Right ventricle myocardium inferior (tissue), 1 donor: ENCODE measurements at regions not wholly inside any gene's neighbourhood (a gene's known extent, or its start where the extent isn't known, plus 50 kb on each side); places are given as distances from the start of the nearest gene placed in this dataset.
A peak's percentile ranks its signal among the peaks of the same experiment; 100 is the strongest.
"Not testable (repeated sequence)": the region's sequence is repeated elsewhere in the genome, so short reads cannot be mapped to it uniquely, and the experiment has no call there.

Experiments
- ATAC-seq: fragments of 200-7000 bp; cut with Tn5 transposase; one replicate; pipeline ENCODE4 v1.9.1; 2020; ENCODE audit warnings: mild to moderate bottlenecking, moderate library complexity
- DNase-seq: peaks from one replicate; pipeline ENCODE4 v3.0.0; 2021; ENCODE audit errors: missing footprints
- intact Hi-C: fragments of 100-400 bp; cut with DNase I; formaldehyde crosslinking; loops from one replicate; pipeline ENCODE4 v1.11.0; 2022
- donor health status: DM: no; HTN: yes; CAD: no; lungs with severe emphysema.

DNA sequence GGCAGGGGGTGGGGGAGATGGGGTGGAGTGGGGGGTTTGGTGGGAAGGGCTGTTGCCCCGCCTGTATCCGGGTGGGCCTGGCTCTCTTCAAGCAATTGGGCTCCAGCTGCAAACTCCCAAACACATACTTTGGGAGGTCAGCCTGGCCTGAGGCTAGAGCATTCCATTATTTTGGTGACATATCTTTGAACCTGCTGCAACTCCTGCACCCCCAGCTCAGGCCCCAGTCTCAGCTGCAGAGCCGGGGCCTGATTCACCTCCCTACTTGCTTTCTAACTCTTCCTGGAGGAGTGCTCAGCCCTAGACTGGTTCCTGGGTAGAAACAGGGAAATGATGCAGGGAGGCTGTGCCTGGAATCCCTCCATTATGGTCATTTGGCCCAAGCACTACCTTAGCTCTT, 140.8 kb upstream of the PRR23C start:
- no peak for DNase-seq

DNA sequence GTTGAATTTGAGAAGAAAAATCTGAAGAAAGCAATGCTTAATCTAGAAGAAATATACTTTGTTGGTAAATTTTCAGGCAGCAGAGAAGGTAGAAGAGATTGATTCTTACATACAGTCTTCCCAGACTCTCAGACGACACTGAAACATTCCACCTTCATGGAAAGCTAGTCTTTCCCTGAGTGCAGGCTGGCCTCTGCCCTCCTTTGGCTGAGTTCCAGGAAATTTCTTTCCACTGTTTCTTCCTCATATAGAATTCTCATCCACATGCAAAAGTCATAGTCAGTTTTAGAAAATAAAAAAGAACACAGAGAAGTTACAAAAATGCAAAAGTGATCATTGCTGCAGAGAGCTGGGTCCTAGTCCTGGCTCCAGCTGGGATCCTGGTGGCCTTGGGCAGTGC, 142.5 kb upstream of the PRR23C start:
- intact Hi-C loops, result no loop called here
- ATAC-seq (no peak), DNase-seq (no peak)

More for the DNA sequence above, 140.8 kb upstream of the PRR23C start:
- ATAC-seq, result no peak
- intact Hi-C loops, result no loop called here

DNA sequence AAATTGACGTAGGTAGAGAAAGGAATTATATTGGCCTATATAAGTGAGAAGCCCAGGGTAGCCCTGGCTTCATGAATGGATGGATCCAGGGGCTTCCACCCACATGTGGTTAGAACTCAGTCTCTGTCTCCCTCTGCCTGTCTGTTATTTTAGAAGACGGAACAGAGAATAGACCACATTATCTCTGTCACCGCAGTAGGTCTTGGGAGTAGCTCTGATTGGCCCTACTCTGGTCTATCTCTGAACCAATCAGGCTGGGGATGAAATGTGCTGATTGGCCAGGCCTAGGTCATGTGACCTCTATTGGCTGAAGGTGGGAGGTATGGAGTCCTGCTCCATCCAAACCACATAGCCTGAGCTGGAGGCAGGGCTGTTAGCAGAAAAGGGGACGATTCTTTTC, 143.0 kb upstream of the PRR23C start:
- DNase-seq, result no peak
- intact Hi-C loops, result no loop called here

DNA sequence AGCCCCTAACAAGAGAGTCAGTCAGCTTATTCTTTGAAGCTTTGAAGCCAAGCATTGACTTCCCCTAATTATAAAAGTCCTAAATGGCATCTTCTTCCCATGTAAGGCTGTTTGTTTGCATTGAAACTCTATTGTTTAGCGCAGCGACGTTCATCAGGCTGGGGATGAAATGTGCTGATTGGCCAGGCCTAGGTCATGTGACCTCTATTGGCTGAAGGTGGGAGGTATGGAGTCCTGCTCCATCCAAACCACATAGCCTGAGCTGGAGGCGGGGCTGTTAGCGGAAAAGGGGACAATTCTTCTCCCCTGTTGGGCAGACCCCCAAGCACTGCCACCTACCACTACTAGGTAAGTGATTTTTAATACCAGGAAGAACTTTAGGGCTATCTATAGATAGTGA, 145.3 kb upstream of the PRR23C start:
- no peak for DNase-seq
- no peak for ATAC-seq
- intact Hi-C loops, result no loop called here

More for the DNA sequence above, 143.0 kb upstream of the PRR23C start:
- no peak for ATAC-seq

DNA sequence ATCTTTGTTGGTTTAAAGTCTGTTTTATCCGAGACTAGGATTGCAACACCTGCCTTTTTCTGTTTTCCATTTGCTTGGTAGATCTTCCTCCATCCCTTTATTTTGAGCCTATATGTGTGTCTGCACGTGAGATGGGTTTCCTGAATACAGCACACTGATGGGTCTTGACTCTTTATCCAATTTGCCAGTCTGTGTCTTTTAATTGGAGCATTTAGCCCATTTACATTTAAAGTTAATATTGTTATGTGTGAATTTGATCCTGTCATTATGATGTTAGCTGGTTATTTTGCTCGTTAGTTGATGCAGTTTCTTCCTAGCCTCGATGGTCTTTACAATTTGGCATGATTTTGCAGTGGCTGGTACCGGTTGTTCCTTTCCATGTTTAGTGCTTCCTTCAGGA, 149.4 kb upstream of the MRPS22 start:
- intact Hi-C loops, DNase-seq, ATAC-seq: not testable (repeated sequence)

DNA sequence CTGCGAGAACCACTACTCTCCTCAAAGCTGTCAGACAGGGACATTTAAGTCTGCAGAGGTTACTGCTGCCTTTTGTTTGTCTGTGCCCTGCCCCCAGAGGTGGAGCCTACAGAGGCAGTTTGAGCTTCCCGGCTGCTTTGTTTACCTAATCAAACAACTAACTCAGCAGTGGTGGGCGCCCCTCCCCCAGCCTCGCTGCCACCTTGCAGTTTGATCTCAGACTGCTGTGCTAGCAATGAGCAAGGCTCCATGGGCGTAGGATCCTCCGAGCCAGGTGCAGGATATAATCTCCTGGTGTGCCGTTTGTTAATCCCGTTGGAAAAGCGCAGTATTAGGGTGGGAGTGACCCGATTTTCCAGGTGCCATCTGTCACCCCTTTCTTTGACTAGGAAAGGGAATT, 147.7 kb upstream of the MRPS22 start:
- DNase-seq, ATAC-seq, intact Hi-C loops: not testable (repeated sequence)

DNA sequence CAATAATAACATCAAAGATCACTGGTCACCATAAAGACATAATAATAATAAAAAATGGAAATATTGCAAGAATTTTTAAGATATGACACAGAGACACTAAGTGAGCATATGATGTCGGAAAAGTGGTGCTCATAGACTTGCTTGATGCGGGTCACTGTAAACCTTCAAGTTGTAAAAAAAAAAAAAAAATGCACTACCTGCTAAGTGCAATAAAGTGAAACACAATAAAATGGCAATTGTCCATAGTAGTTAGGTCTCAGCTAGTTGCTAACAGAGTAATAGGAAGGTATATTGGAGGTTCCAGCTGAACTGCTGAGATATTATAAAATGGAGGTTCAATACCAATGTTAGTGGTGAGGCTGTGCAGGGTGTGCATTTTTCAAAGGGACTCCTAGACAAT, 146.6 kb upstream of the MRPS22 start:
- DNase-seq (no peak), ATAC-seq (no peak)
- intact Hi-C loops, result no loop called here

DNA sequence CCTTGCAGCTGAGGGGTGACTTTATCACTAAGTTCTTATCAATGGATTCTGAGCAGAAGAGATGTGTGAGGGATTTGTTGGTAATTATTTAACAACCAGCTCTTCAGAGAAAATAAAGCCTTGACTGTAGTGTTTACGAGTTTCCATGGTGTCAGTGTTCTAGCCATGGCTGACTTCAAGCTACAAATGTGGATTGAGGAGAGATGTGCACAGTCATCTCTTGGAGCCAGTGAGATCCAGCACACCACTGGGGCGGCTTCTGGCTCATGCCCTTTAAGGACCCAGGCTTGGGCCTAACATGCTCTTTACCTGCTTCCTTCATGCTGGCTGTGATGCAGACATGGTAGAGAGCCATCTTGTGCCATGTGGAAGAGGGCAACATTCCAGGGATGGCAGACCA, 145.6 kb upstream of the MRPS22 start:
- no peak for DNase-seq
- intact Hi-C loops, result no loop called here
- ATAC-seq, result no peak

DNA sequence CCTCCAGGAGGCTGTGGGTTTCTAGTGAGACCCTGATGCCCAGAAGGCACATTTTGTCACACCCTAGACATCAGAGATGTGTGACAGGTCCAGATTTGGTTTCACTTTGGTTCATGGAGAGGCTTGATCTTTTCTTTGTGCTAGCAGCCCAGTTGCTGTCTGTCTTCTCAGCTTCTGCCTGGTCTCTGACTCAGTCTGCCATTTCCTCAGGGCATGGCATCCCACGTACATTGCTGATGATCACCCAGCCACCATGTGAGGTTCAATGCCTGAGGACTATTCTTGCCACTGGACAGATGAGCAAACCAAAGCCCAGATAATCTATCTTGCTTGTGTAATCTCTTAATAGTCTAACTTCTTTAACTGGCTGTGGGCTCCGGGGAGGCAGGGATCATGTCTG, 144.9 kb upstream of the MRPS22 start:
- no peak for ATAC-seq
- intact Hi-C loops, result no loop called here
- no peak for DNase-seq

DNA sequence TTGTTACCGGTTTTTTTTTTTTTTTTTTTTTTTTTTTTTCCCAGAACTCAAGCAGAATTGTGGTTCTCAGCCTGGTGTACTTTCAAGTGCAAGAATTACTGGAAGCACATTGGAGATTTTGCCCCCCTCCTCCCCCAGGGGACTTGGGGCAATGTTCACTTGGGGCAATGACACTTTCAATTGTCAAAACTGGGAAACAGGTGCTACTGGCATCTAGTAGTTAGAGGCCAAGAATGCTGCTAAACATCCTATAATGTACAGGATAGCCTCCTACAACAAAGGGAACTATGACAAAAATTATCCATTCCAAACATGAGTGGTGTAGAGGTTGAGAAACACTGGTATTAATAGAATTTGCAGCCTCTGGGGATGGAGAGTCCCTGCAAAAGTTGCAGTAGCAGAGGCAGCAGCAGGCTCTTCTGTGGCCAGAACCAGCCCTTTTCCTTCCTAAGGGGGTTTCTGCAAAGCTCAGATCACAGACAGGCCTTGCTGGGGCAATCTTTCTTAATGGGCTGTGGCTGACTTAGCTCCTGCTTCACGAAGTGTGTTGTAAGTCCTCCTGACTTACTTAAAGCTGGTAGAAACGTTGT, 144.3 kb upstream of the MRPS22 start:
- no peak for DNase-seq
- intact Hi-C loops, result no loop called here
- ATAC-seq, result no peak

DNA sequence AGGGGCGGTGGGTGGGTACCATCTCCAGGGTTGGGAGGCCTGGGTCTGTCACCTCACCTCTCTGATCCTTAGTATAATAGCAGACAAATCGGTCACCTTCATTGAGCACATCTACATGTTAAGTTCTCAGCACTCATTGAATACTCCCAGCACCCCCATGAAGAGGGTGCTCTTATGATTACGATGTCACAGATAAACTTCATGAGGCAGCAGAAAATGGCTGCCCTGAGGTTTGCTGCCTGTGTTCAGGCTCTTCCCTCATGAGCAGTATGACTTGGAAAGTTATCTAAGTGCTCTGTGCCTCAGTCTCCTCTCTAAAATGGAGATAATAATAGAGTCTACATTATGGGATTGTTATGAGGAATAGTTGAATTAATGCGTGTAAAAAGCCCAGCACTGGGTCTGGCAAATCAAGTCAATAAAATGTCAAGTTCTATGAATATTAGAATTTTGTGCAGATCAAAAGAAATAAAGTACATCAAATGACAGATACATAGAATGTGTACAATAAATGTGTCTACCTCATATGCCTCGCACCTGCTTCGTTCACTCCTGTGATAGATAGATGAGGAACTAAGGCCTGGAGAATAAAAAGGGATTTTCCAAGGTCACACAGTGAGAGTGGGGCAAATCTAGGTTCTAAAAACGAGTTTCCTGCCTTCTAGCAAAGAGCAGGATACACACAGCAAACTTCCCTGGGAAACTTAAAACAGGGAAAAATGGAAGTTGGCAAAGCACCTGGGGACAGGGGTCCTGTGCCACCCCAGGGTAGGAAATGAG, 142.2 kb upstream of the MRPS22 start:
- DNase-seq (no peak), ATAC-seq (no peak)
- intact Hi-C loops, result no loop called here

DNA sequence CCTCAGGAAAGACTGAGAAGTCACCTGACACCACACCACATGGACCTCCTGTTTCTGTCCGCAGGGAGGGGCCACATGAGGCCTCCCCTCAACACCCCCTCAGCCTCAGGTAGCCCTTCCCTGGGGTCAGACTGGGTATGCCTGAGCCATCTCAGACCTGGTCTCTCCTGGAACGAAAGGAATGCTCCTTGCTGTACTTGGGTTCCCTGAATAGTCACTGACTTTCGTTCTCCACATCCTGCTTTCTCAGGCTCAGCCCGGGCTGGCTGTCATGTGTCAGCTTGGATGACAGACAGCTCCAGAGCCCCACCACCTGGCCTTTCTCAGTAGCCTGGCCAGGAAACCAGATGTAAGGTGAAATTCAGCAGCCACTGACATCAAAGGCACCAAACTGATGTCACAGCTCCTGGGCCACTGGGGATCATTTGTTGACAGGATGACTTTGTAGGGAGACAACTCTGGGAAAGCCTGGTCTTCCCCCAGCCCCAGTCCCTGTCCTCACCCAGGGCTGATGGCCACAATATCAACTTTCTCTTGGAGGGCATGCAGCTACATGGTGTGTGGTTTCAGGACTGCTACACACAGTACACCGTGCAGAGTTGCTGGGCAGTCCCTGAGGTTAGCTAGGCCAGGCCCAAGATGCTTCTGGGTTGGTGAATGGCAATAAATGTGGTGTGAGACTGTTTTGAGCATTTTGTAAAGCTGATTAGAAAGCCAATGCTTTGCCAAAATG, 141.4 kb upstream of the MRPS22 start:
- intact Hi-C loops, result no loop called here
- DNase-seq (no peak), ATAC-seq (peak; percentile 23)

DNA sequence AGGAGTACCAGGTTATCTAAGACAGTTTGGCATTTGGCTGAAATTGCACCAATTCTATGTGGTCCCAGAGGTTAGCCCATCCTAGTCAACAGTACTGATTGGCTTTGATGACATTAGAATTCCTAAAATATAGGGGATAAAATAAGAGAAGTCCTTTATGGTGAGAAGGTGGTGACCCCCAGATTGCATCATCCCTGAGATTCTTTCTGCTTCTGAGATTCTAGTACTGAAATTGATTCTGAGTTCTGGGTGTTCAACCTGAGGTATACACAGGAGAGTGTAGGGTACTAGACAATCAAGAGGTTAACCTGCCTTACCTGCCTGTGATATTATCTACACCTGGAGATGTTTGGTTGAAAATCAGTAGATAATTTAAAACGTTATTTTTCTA, 140.9 kb upstream of the MRPS22 start:
- no peak for ATAC-seq
- no peak for DNase-seq
- intact Hi-C loops, result no loop called here

DNA sequence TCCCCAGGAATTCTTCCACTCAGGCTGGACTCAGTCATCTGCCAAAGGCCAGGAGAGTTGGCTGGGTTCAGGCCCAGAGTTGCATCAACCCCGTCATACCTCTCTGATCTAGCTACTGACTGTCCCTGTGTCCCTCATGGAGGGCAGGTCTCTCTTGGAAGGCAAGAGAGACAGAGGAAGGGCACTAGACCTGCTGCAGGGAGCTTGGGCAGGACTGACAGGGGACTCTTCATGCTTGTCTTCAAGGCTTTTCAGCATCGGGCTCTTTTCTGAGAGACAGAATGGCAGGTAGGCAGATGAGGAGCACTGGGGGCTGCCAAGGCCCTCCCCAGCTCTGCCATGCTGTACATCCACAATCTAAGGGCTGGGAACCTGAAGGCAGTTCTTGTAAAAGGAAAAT, 140.1 kb upstream of the MRPS22 start:
- ATAC-seq (no peak), DNase-seq (no peak)
- intact Hi-C loops, result no loop called here

DNA sequence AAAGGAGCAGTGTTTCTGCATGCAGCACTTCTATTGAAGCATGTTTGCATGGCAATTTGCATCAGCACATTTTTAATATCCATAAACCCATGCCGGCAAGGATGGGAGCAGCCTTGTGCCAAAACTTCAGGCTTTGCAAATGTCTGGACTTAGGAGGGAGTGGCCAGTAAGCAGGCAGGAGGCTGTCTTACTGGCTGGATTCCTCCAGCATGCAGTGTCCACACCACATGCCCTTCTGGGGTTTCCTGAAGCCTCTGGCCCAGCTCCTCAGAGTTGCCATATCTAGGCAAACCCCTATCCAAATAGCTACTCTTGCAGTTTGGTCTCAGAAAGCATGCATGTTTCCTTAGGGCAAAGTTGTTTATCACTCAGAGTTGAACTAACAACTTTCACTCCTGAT, 139.1 kb upstream of the MRPS22 start:
- intact Hi-C loops, result no loop called here
- no peak for DNase-seq
- no peak for ATAC-seq

DNA sequence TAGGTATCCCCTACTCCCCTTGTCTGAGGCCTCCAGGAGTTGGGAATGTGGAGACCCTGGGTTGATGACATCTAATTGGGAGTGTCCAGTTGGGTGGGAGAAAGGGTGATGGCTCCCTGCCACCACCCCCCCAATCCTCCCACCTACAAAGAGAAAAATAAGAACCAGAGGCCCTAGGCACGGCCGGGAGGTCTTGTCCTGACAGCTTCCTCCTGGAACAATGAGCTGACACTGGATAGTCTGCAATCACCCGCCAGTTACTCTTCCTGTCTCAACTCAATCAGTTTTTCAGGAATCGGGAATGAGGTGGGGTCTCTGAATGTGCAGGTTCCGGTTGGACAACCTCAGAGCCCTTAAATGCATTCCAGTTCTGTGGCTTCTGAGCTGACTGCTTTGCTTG, 129.9 kb upstream of the MRPS22 start:
- no peak for ATAC-seq
- intact Hi-C loops, result no loop called here
- DNase-seq, result no peak

DNA sequence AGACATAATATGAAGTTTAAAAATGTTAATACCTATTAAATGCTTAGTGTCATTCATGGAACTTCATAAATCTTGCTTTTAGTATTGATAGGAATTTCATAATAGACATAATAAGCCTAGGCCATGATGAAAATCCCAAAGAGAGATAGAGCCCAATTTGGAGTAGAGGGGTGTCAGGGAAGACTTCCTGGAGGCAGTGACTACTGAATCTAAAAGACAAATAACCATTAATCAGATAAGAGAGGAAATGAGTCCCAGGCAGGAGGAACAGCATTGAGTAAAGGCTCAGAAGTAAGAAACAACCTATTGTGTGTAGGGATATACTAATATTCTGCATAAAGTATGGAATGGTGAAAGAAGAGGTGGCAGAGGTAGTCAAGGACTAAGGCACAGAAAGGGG, 126.9 kb upstream of the MRPS22 start:
- ATAC-seq (no peak), DNase-seq (no peak)
- intact Hi-C loops, result no loop called here

DNA sequence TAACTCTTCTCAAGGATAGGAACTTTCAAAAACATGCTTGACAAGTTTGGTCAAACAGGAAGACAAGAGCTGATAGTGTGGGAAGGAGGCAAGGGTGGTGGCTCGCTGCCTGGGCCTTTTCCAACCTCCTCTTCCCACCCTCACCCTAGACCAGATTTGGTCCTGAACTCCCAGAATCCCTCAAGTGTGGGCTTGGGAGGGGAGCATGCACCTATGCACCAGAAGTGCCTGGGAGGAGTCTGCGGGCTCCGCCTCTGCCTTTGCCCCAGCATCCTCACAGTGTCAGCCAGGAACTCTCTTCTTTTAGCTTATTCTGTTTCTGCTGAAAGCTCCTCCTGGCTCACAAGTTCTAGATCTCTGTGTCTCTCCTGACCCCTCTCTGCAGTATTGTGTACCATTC, 126.2 kb upstream of the MRPS22 start:
- intact Hi-C loops, result no loop called here
- ATAC-seq (no peak), DNase-seq (no peak)

DNA sequence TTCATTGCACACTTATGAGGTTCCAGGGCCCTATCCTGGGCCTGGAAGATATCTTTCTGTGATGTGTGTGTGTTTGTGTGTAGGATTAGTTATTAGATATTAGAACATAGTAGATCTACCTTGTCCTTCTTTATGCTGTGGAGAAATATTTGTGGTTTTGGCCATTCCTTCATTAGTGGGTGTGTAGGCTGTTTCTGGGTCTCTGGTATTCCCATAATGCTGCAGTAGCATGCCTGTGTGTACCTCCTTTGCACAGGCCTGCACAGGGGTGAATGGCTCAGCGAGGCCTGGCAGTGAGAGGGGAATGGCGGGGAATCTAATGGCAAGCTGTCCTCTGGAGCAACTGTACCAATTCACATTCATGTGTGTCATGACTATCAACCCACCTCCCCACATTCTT, 125.8 kb upstream of the MRPS22 start:
- DNase-seq, result no peak
- intact Hi-C loops, result no loop called here
- no peak for ATAC-seq

DNA sequence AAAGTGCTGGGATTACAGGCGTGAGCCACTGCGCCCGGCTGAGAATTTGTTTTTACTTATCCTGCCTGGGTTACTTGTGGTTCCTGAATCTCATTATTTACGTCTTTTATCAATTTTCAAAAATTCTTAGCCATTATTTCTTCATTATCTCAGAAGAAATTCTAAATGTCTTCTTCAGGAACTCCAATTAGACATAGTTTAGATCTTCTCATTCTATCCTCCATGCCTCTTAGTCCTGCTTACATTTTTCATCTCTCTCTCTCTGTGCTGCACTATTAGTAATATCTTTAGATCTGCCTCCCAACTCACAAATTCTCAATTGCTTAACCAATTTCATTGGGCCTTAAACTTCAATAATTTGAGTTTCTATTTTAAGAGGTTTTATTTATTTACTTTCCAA, 124.4 kb upstream of the MRPS22 start:
- intact Hi-C loops, result no loop called here
- ATAC-seq, result no peak

More for the DNA sequence above, 124.4 kb upstream of the MRPS22 start:
- no peak for DNase-seq
